ENCODE measurements at regions not wholly inside any gene's neighbourhood (a gene's known extent, or its start where the extent isn't known, plus 50 kb on each side); places are given as distances from the start of the nearest gene placed in this dataset.
"Not testable (repeated sequence)": the region's sequence is repeated elsewhere in the genome, so short reads cannot be mapped to it uniquely, and the experiment has no call there.

DNA sequence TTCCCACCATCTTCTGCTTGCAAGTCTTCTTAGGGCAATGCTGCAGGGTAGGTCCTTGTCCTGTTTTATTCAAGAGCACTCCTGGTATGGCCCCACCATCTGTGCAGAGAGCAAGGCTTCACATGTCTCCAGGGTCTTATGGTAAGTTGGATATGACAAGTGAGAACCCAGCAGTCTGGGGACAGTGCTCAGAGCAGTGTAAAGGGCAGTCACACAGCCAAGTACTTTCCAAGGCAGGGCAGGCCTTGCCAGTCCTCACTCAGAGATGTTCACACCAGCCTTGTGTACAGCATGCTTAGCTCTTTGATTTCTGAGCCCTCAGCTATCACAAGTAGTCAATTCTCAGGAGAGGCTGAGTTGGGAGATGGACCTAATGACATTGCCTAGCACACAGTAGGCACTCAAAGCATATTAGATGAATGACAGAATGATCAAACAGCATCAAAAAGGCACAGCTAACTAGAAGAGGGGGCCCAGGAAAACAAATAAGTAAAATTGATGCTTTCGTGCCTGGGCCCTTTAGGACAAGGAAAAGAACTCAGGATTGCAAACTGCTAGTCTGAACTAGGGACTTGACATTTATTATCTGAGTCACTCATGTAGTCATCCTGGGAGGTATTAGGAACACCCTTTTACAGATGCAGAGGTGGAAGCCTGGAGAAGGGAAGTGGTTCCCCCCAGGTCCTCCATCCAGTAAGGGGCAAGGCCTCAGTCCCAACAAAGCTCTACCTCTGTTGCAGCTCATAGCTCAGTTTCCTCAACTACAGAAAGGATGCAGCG is 86.7 kb upstream of the CTAGE1 start:
- DNase-seq, result no peak

DNA sequence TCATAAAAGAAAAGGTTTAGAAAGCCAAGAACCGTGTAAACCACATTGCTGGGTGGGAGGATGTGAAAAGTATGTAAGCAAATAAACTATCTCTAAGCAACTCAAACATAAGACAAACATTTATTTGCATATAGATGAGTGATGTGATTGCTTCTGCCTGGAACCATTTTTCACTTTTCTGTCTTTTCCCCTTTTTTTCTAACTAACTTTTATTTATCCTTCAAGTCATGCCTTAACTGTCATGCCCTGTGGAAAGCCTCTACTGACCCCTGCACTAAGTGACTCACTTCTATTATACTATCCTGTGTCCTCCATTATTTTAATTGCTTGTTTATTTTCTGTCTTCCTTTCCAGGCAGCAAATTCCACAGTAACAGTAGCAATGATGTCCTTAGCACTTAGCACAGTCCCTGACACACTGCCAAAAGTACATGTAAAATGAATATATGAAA is 87.5 kb upstream of the CTAGE1 start:
- no peak for DNase-seq

DNA sequence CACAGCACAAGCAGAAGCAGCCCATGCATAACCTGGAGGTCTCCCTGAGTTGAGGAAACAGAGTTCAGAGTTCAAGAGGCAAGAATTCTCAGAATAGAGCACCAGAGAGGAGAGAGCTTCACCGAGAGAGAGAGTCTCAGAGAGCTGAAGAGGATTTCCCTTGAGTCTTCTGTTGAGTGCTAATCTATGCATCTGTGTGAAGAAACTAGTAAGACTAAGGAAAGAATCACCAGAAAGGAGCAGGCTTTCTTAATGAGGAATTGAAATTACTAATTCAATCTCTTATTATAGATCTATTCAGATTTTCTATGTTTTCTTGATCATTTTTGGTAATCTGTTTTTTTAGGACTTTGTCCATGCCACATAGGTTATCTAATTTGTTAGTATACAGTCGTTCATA is 89.3 kb upstream of the CTAGE1 start:
- DNase-seq, result no peak

DNA sequence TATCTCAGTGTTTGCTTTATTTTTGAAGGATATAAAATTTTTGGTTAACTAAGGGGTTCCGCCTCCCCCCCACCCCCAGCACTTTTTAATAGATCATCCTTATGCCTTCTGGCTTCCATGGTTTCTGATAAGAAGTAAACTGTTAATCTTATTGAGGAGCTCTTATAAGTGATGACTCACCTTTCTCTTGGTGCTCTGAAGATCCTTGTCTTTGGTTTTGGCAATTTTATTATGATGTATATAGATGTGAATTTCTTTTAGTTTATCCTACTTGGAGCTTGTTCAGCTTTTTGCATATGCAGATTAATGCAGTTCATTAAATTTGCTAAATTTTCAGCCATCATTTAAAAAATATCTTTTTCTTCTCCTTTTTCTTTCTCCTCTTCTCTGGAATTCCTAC is 91.7 kb upstream of the CTAGE1 start:
- DNase-seq, result no peak

DNA sequence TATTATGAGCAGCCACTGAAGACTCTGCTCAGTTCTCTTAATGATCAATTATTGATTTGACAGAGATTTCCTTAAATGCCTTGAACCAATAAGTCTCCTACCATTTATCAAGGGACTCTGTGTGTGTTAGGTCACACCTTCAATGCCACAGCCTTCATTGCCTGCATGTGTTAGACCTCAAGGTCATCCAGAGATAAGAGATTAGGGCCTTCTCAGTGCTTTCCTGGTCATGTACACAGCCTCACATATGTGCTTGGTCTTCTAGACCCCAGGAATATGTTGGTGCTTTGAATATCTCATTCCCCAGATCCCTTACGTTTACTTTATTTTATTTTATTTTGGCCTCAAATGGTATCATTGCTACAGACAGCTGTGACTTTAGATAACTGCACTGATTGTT is 93.0 kb upstream of the CTAGE1 start:
- no peak for DNase-seq

DNA sequence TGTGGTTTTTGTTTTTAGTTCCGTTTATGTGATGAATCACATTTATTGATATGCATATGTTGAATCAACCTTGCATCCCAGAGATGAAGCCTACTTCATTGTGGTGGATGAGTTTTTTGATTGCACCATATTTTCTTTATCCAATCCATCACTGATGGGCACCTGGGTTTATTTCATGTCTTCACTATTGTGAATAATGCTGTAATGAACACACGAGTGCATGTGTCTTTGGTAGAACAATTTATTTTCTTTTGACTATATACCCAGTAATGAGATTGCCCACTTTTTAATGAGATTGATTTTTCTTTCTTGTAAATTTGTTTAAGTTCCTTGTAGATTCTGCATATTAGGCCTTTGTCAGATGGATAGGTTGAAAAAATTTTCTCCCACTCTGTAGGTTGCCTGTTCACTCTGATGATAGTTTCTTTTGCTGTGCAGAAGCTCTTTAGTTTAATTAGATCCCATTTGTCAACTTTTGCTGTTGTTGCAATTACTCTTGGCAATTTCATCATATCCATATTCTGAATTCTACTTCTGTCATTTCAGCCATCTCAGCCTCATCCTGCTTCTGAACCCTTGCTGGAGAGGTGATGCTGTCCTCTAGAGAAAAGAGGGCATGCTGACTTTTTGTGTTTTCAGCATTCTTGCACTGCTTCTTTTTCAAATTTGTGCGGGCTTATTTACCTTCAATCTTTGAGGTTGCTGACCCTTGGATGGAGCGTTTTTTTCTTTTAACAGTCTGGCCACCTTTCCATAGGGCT is 96.2 kb upstream of the CTAGE1 start:
- no peak for DNase-seq

DNA sequence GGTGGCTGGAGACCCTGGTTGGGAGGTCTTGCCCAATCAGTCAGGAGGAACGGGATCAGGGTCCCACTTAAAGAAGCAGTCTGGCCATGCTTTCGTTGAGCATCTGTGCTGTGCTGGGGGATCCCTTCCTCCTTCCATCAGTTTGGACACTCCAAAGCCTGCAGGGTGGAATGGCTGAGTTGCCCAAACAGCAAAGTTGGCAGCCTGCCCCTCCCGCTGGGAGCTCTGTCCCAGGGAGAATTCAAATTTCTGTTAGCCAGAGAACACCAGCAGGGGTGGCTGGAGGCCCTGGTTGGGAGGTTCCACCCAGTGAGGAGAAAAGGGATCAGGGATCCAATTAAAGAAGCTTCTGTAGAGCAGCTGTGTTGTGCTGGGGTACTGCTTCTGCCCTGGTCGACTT is 96.9 kb upstream of the CTAGE1 start:
- no peak for DNase-seq

DNA sequence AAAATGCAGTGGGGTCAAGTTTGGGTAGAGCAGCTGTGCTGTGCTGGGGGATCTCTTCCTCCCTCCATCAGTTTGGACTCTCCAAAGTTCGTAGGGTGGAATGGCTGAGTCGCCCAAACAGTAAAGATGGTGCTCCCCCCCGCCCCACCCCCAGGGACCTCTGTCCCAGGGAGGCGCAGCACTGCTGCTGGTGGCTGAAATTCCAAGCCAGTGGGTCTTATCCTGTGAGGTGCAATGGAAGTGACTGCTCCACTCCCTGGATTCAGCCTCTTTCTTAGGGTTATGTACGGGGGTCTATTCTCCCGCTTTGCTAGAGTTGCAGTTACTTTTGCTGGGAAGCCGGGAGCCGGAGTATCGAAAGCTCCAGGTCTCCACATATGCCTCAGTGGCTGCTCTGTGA is 97.5 kb upstream of the CTAGE1 start:
- no peak for DNase-seq

DNA sequence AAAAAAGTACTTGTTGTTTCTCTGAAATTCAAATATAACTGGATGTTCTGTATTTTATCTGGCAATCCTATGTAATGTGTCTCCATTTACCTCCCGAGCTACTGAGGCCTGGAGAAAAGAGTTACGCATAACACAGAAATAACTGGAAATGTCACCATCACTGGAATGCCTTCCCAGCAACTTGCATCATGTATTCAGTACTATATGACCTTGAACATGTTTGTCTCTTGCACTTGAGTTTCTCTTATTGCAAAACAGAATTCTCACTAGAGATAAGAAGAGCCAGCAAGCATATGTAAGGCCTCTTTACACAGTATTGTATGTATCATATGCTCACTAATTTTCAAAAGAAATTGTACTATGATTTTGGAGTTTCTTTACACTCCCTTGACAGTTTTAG is 99.6 kb upstream of the CTAGE1 start:
- DNase-seq, result no peak

DNA sequence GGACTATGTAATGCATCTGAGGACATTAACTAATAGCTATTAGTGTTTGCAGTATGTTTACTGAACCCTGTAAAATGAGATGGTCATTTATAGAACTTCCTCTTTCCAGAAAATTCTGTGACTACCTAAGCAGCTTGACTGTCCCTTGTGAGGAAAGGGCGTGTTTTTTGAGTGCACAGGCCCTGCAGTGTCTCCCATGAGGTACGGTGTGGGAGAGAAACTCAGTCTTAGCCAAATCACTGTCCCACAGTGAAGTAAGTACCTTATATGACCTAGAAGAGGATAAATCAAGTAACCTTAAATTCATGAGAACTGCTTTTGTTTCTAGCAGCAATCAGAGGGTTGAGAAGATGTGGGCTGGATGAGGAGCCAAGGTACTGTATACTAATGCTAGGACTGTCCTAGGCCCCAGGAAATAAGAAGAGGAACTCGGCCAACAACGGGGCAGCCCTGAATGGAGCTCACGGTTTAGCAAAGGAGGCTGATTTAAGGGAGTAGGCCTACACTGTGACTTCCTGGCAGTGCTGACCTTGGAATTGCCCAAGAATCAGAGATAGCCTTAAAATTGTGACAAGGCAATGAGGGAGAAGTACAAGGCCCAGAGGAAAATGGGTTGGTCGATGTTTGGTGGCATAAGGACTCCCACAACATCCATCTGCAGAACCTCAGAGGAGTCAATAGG is 103.5 kb upstream of the CTAGE1 start:
- no peak for DNase-seq

DNA sequence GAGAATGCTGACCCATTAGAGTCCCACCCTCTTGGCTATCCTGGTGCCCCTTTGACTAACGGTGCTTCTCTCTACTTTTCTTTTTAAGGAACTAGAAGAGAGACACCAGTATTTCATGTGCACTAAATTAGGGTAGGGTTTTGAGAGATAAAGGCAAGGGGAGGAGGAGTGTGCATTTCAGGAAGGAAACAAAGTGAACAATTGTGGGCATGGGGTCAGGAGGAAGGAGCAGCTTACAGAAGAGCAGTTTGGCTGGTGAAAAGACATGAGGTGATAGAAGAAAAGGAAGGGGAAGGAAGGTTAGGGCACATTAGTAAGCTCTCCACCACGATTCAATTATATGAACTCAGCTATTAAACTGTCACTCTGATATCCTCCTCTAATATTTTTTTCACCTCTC is 105.8 kb upstream of the CTAGE1 start:
- no peak for DNase-seq

DNA sequence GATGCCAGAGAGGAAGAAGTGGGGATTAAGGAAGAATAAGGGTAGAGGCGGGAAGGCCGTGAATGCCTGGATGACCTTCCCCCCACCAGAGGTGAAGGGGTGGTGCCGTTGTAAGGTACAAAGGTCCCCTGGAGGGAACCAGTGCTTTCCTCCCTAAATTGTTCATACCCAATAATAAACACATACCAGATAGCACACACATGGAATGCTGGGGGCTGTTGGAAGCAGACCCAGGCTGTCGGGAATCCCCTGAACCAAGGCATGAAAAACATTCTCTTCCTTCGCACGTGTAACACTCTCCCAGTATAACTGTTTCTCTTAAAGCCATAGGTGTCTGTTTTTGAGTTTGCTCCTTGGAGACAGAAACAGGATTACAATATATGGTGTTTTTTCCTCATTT is 107.1 kb upstream of the CTAGE1 start:
- DNase-seq, result no peak

DNA sequence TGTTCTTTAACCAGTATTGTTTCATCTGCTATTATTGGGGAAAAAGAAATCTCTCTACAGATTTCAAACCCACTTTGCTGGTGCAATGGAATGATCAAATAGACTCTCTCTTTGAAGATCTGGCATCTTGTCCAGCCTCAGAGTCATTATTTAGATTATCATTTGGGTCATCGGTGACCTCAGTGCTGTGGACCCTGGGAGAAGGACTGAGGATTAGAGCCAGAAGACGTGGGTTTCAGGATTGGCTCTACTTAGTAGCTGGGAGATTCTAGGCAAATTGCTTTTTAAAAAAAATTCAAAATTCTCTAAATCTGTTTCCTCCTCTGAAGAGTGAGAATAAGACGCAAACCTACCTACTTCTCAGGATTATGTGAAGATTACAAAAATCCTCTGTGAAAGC is 107.6 kb upstream of the CTAGE1 start:
- no peak for DNase-seq

DNA sequence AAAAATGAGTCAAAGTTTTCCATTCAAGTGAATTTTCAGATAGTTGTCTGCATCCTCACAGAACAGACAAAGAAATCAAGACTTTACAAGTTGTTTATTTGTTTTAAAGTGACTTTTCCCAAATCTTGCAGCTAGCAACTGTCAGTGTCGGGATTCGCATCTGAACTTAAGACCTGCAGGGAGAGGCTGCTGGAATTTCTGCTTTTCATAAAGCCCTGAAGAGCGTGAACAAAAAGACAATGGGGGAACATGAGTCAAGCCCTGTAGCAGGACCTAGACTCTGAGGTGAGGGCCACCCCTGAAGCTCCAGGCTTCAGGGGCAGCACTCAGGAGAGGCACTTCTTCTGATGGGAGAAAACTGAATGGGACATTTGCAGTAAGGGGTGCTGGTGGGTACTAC is 108.2 kb upstream of the CTAGE1 start:
- no peak for DNase-seq

DNA sequence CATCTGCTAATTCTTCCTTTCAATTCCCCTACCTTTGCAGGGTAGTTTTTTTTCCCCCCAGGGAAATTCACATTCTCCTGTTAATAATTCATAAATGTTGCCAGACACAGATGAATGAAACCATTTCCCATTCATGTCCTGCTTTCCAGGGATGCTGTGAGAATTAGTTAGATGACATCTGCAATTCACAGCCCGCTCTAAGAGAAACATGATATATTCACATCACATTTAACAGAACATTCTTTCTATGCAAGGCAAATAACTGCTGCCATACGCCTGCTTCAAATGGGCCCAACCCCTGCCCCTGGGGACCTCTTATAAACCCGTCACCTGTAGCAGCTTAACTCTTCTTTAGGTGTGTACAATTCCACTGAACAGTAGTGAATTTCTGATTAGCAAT is 110.6 kb upstream of the CTAGE1 start:
- no peak for DNase-seq

DNA sequence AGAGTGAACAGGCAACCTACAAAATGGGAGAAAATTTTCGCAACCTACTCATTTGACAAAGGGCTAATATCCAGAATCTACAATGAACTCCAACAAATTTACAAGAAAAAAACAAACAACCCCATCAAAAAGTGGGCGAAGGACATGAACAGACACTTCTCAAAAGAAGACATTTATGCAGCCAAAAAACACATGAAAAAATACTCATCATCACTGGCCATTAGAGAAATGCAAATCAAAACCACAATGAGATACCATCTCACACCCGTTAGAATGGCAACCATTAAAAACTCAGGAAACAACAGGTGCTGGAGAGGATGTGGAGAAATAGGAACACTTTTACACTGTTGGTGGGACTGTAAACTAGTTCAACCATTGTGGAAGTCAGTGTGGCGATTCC is 117.0 kb upstream of the CTAGE1 start:
- not testable (repeated sequence) for DNase-seq

DNA sequence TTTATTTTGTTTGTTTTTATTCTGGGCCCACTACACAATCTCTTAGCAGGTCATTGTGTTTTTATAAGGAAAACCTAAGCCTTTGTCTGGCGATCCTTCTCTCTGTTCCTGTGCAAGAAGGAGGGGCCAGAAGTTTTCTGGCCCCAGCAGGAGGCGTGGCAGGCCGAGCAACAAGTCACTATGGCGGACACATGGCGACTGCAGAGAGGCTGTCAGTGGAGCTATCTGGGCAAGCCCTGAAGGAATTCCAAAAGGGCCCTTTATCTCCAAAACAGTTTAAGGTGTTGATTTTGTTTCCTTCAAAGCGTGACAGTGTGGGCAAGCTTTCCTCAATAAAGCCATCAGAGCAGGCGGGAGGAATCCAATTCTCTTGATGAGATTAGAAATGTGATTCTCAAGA is 118.8 kb upstream of the CTAGE1 start:
- no peak for DNase-seq

DNA sequence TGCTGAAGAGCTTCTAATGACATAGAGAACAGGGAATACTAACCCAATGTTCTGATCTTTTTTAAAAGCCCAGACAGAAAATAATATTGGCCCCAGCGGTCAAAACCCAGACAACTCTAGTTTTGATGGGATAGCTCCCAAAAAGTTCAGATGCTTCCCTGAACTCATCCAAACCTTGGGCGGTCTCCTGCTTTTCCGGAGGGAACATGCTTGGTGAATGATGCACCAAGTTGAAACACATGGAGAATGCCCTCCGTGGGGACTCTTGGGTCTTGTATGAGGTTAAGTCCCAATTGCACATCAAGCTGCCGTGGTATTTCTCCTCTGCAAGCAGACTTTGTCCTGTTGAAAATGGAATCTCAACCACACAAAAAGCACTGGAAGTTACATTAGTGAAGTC is 120.7 kb upstream of the CTAGE1 start:
- no peak for DNase-seq

DNA sequence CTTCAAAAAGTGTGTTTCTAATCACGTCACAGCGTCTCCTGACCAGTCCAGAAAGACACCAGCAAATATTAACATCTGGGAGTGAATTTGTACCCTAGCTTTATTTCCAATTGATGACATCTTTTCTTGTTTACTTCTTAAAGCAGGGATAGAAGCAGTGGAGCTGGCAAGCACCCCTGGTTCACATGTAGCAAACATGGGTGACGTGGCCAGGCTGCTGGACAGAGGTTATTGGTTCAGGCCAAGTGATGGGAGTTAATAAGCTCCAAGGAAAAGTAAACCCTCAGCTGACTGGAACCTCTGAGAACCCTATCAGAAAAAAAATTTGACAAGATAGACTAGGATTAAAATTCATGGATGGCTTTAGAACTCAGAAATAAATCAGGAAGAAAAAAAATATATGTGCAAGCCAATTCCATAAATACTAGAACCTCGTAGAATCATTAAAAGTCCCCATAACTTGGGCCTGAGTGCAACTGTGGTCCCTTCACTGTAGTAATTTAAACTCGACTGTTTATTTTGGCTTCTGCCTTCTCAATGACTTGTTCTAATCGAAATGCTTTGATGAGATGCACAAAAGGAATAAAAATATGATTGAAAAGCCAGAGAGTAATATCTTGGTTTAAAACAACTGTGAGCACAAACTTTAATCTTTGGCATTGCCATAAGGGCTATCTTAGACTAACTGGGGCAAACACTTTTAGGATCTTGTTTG is 121.5 kb upstream of the CTAGE1 start:
- no peak for DNase-seq

DNA sequence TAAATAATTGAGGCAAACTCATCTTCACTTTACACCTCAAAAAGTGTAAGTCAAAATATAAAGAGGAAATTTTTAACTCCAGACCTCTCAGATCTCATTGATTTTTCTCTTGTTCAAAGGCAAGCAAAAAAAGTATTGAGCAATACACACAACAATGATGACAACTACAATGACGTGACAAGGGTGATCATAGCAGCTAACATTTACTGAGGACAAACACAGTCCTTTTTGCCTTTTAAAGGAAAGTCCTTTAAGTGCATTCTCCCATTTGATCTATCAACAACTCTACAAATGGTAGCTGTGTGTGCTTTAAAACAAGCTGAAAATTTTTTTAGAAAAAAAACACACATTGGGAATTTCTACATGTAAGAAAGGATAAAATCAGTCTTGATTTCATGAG is 123.5 kb upstream of the CTAGE1 start:
- DNase-seq, result no peak

DNA sequence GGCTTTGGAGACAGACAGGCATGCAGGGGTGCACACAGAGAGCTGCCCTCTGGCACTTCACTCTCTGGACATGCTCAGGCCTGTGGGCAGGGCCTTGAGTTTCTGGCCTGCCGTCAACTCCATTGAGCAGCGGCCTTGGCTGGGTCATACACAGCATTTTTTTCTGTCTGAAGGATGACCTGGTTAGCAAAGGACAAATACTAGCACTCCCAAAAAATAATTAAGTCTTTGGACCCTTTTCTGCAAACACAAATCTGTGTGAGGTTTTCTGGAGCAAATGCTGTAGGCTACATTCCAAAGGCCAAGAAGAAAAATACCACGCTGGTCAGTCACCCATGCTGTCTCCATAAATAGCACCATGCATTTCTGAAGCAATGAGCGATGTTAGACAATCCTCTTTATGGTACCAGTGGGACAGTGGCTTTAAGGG is 124.7 kb upstream of the CTAGE1 start:
- DNase-seq, result no peak

DNA sequence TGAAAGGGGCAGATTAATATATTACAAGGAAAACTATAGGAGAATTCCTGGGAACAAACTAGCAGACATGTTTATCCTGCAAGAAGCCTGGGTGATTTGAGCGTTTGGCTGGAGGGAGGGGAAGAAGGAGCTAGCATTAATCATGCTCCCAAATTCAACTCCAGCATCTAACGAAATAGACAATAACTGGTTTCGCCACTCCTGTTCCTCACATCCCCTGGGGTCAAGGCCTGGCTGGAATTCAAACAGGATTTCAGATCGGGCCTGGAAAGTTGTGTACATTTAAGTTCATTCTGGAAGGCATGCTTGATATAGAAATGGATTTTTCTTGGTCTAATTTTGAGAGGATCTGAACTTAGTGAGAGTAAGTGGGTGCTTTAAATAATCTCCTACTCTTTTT is 126.1 kb upstream of the CTAGE1 start:
- no peak for DNase-seq

DNA sequence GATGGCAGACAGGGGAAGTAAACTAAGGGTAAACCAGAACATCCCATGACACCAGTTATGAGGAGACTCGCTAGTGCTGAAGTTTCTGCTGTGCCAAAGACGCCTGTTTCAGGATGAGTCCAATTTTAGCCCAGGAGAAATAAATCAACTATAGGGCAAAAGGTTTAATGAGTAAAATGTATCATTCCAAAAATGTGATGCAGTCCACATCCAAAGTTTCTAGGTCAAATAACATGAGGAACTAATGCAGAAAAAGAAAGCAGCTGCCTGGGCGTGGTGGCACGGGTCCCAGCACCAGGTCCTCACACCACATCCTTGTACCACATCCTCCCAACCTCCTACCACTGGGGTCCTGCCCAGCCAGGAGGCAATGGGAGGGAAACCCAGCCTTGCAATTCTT is 126.9 kb upstream of the CTAGE1 start:
- DNase-seq, result no peak

All from NCI-H748 treated with DMSO at 0.1 percent for 48 hours (cell line).